Gastrocnemius medialis (tissue), 4 donors: ENCODE measurements at regions not wholly inside any gene's neighbourhood (a gene's known extent, or its start where the extent isn't known, plus 50 kb on each side); places are given as distances from the start of the nearest gene placed in this dataset.

Experiments
- ATAC-seq, 2 donors: fragments of 150-250 bp; one replicate each; pipeline ENCODE4 v1.9.1; 2016
- DNase-seq, 2 donors: peaks; one replicate each; pipeline ENCODE4 v3.0.0-alpha.2; 2019
- H3K27ac ChIP-seq, 4 donors: fragments of 200-600 bp; sonication (generic); 1 replicate in 1 of 4; 2 replicates in 3 of 4; pipeline ENCODE4 v1.5.1; 2016 to 2018; ENCODE audit warnings: mild to moderate bottlenecking in 2 of 4, moderate library complexity in 1 of 4
- H3K27me3 ChIP-seq, 3 donors: fragments of 200-600 bp; sonication (generic) in 2 of 3; 1 replicate in 1 of 3; 2 replicates in 2 of 3; pipeline versions ENCODE4 v1.5.1 to v1.6.0; 2016 to 2019; ENCODE audit warnings: mild to moderate bottlenecking in 1 of 3, moderate library complexity in 1 of 3
- H3K36me3 ChIP-seq, 2 donors: fragments of 200-600 bp; sonication (generic) in 1 of 2; one replicate each; pipeline ENCODE4 v1.5.1; 2017 to 2018
- H3K4me1 ChIP-seq, 2 donors: fragments of 200-600 bp; sonication (generic) in 1 of 2; one replicate each; pipeline ENCODE4 v1.5.1; 2016 to 2017; ENCODE audit warnings: mild to moderate bottlenecking in 2 of 2
- H3K4me3 ChIP-seq, 4 donors: fragments of 200-600 bp; sonication (generic) in 3 of 4; 1 replicate in 1 of 4; 2 replicates in 3 of 4; pipeline ENCODE4 v1.5.1; 2016 to 2019; ENCODE audit warnings: mild to moderate bottlenecking in 2 of 4
- H3K9me3 ChIP-seq, 3 donors: fragments of 200-600 bp; sonication (generic) in 2 of 3; 1 replicate in 1 of 3; 2 replicates in 2 of 3; pipeline ENCODE4 v1.5.1; 2016 to 2019
- POLR2A ChIP-seq, 2 donors: fragments of 450-650 bp; IDR thresholded peaks; one replicate each; pipeline ENCODE4 v1.6.1; 2017; ENCODE audit warnings: antibody characterized with exemption in 2 of 2, mild to moderate bottlenecking in 2 of 2, moderate library complexity in 2 of 2
- in situ Hi-C, 4 donors: fragments of 200-750 bp; cut with MboI; loops; one replicate each; pipeline versions ENCODE4 v1.15.0 to v1.8.0; 2017; ENCODE audit warnings: low sequenced_read_pairs in 4 of 4
- intact Hi-C: fragments of 100-400 bp; cut with DNase I; formaldehyde crosslinking; loops from one replicate; pipeline ENCODE4 v1.15.1; 2023; ENCODE audit warnings: low total_unique reads
- TF ChIP-seq, protein P1 (sequence below), 5 experiments: fragments of 450-650 bp in 3 of 5; fragments of 200-600 bp in 2 of 5; sonication (generic) in 2 of 5; IDR thresholded peaks in 4 of 5; conservative IDR thresholded peaks in 1 of 5; 1 replicate in 4 of 5; 2 replicates in 1 of 5; pipeline ENCODE4 v1.5.1; 2016 to 2019; ENCODE audit warnings: antibody characterized with exemption in 5 of 5, mild to moderate bottlenecking in 3 of 5, moderate library complexity in 3 of 5

DNA sequence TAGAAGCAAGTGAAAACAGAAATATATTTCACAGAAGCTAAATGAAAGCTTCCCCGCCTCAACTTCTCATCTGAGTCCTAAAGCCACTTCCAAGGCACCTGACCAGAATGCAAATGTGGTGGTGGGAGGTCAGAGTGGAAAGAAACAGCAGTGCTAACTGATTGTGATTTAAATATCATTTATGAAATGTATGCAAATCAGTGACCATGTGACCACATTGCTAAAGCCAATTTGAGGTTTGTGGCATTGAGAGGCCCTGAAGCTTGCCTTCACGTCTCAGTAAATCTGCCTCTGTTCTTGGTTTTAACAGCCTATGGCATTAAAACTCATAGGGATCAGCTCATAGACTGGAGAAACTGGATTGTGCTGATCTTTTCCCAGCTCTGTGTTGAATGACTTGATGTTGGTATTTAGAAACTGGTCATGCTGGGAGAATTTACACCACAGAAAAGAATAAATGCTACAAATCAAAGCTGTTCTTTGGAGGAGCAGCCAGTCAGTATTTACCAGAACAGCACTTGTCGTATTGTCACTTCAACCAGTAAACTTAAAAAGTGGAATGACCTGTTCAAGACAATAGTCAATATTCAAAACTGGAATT is 481.4 kb upstream of the ALCAM start:
- DNase-seq, result no peak
- no peak for ATAC-seq
- Histone ChIP-seq H3K4me1 (no peaks in the 10 kb centered on the region), H3K27me3 (no peaks in the 10 kb centered on the region), H3K27ac (no peak overlapping the region), H3K9me3 (no peaks in the 10 kb centered on the region), H3K4me3 (no peak overlapping the region), H3K36me3 (no peaks in the 10 kb centered on the region)
- intact Hi-C loops (no loop called here), in situ Hi-C loops (no loop called here)
- TF ChIP-seq, protein P1, sequence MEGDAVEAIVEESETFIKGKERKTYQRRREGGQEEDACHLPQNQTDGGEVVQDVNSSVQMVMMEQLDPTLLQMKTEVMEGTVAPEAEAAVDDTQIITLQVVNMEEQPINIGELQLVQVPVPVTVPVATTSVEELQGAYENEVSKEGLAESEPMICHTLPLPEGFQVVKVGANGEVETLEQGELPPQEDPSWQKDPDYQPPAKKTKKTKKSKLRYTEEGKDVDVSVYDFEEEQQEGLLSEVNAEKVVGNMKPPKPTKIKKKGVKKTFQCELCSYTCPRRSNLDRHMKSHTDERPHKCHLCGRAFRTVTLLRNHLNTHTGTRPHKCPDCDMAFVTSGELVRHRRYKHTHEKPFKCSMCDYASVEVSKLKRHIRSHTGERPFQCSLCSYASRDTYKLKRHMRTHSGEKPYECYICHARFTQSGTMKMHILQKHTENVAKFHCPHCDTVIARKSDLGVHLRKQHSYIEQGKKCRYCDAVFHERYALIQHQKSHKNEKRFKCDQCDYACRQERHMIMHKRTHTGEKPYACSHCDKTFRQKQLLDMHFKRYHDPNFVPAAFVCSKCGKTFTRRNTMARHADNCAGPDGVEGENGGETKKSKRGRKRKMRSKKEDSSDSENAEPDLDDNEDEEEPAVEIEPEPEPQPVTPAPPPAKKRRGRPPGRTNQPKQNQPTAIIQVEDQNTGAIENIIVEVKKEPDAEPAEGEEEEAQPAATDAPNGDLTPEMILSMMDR (IDR thresholded peaks at IDR 0.05 in 4 of 5, conservative IDR thresholded peaks at IDR 0.05 in 1 of 5), result no peak
- no peak for TF ChIP-seq POLR2A (IDR thresholded peaks at IDR 0.05)

DNA sequence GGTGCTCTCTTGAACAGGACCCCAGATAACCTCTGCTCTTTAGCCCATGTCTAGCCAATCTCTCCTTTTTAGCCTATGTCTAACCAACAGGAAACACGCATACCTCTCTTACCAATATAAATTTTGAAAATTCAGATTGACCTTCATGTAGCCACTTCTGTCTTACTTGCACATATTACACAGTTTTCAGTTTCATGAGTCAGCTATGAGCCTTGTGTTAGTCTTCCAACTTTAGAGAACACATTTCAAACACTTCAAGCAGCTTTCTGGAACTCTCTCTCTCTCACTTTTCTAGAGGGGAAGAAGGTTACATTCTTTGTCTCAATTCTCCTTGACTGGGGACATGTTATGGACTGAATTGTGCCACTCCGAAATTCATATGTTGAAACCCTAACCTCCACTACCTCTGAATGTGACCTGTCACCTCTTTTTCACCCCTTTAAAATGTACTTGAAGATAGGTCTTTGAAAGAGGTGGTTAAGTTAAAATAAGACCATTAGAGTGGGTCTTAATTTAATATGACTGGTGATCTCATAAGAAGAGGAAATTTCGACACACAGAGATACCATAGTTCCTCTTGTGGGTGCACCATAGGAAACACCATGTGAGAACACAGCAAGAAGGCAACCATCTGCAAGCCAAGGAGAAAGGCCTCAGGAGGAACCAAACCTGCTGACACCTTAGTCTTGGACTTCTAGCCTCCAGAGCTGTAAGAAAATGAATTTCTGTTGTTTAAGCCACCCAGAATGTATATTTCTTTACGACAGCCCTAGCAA is 480.3 kb upstream of the ALCAM start:
- no peak for ATAC-seq

DNA sequence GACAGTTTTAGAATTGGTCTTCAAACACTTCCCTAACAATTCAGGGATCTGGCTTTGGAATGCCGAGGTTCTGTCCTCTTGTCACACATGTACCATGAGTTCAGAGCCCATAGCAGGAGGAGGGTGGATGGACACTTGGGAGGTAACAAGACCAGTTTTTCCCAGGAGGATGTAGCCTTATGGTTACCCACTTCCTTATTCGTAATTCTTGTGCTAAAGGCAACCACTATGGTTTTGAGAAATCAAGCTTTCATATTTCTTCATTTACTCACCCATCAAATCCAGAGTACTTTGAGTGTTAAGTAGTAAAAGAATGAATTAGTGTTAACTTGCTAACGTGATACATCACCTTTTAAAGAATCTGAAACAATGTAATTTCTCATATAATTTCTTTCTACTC is 479.6 kb upstream of the ALCAM start:
- Histone ChIP-seq H3K27me3 (no peaks in the 10 kb centered on the region), H3K4me3 (no peak overlapping the region), H3K9me3 (no peaks in the 10 kb centered on the region), H3K4me1 (no peaks in the 10 kb centered on the region), H3K36me3 (no peaks in the 10 kb centered on the region), H3K27ac (no peak overlapping the region)
- ATAC-seq (no peak), DNase-seq (no peak)
- TF ChIP-seq POLR2A (IDR thresholded peaks at IDR 0.05), result no peak
- TF ChIP-seq, protein P1 (IDR thresholded peaks at IDR 0.05 in 4 of 5, conservative IDR thresholded peaks at IDR 0.05 in 1 of 5), result no peak
- intact Hi-C loops, result no loop called here
- in situ Hi-C loops, result no loop called here

More for the DNA sequence above, 480.3 kb upstream of the ALCAM start:
- in situ Hi-C loops (no loop called here), intact Hi-C loops (no loop called here)
- Histone ChIP-seq H3K4me1 (no peaks in the 10 kb centered on the region), H3K36me3 (no peaks in the 10 kb centered on the region), H3K27ac (no peak overlapping the region), H3K4me3 (no peak overlapping the region), H3K27me3 (no peaks in the 10 kb centered on the region), H3K9me3 (no peaks in the 10 kb centered on the region)
- DNase-seq, result no peak
- no peak for TF ChIP-seq POLR2A (IDR thresholded peaks at IDR 0.05)
- TF ChIP-seq, protein P1 (IDR thresholded peaks at IDR 0.05 in 4 of 5, conservative IDR thresholded peaks at IDR 0.05 in 1 of 5), result no peak

DNA sequence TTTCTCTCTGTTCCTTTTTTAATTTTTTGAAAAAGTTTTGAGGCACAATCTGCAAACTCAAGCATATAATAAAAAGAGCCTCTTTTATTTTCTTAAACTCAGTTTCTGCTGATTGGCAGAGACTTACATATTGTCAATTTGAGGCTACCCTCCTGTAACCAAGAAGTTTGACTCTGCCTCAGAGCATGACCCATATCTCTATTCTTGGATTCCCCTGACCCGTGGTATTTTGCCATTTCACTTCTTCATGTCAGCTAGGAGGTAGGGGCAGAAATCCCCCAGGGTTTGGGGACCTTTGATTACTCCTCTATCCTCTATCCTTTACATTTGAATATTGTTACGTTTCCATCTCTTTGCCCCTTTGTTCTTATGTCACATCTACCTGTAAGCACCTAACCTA is 479.1 kb upstream of the ALCAM start:
- Histone ChIP-seq H3K27me3 (no peaks in the 10 kb centered on the region), H3K4me3 (no peak overlapping the region), H3K4me1 (no peaks in the 10 kb centered on the region), H3K9me3 (no peaks in the 10 kb centered on the region), H3K36me3 (no peaks in the 10 kb centered on the region), H3K27ac (no peak overlapping the region)
- TF ChIP-seq, protein P1 (IDR thresholded peaks at IDR 0.05 in 4 of 5, conservative IDR thresholded peaks at IDR 0.05 in 1 of 5), result no peak
- no peak for TF ChIP-seq POLR2A (IDR thresholded peaks at IDR 0.05)
- ATAC-seq (no peak), DNase-seq (no peak)
- in situ Hi-C loops, result no loop called here
- intact Hi-C loops, result no loop called here
